Coronary artery (tissue), 2 donors: ENCODE measurements at regions not wholly inside any gene's neighbourhood (a gene's known extent, or its start where the extent isn't known, plus 50 kb on each side); places are given as distances from the start of the nearest gene placed in this dataset.

Source experiments
- DNase-seq: peaks from one replicate; pipeline ENCODE4 v3.0.0-alpha.2; 2017; ENCODE audit warnings: low spot score
- H3K27ac ChIP-seq, 2 donors: fragments of 200-600 bp; sonication (generic); one replicate each; pipeline ENCODE4 v1.5.1; 2016 to 2019
- H3K4me3 ChIP-seq: fragments of 200-600 bp; sonication (generic); 2 replicates; pipeline ENCODE4 v1.5.1; 2016; ENCODE audit warnings: mild to moderate bottlenecking, moderate library complexity
- CTCF ChIP-seq: fragments of 200-600 bp; sonication (generic); IDR thresholded peaks from one replicate; pipeline ENCODE4 v1.5.1; 2019; ENCODE audit warnings: antibody characterized with exemption

GRCh38 chr2:147792966-147793617 is 51.7 kb upstream of the ACVR2A start:
- no peak for DNase-seq
- no peak for TF ChIP-seq CTCF
- H3K4me3 ChIP-seq: no peak overlapping the region
- H3K27ac ChIP-seq: no peak overlapping the region

- Histone ChIP-seq H3K4me3 (no peak overlapping the region), H3K27ac (no peak overlapping the region)
- no peak for TF ChIP-seq CTCF
- no peak for DNase-seq
Measured at GRCh38 chr2:147790580-147790979, 54.2 kb upstream of the ACVR2A start.

GRCh38 chr2:147789720-147790119 is 55.1 kb upstream of the ACVR2A start:
- Histone ChIP-seq H3K27ac (no peak overlapping the region), H3K4me3 (no peak overlapping the region)
- no peak for DNase-seq
- TF ChIP-seq CTCF: no peak

- H3K27ac ChIP-seq: no peak overlapping the region
- no peak for DNase-seq
- TF ChIP-seq CTCF: no peak
- no peak overlapping the region for H3K4me3 ChIP-seq
Measured at GRCh38 chr2:147789287-147789686, 55.5 kb upstream of the ACVR2A start.

GRCh38 chr2:147782141-147782930 is 62.5 kb upstream of the ACVR2A start:
- DNase-seq: no peak
- Histone ChIP-seq H3K27ac (no peak overlapping the region), H3K4me3 (no peak overlapping the region)
- TF ChIP-seq CTCF: no peak

- no peak overlapping the region for H3K4me3 ChIP-seq
- TF ChIP-seq CTCF: no peak
- H3K27ac ChIP-seq: no peak overlapping the region
- no peak for DNase-seq
Measured at GRCh38 chr2:147779440-147779839, 65.4 kb upstream of the ACVR2A start.

GRCh38 chr2:147777394-147777793 is 67.4 kb upstream of the ACVR2A start:
- Histone ChIP-seq H3K27ac (no peak overlapping the region), H3K4me3 (no peak overlapping the region)
- TF ChIP-seq CTCF: no peak
- DNase-seq: no peak
